AG09319 (cell line): ENCODE measurements at regions not wholly inside any gene's neighbourhood (a gene's known extent, or its start where the extent isn't known, plus 50 kb on each side); places are given as distances from the start of the nearest gene placed in this dataset.
"Not testable (repeated sequence)": the region's sequence is repeated elsewhere in the genome, so short reads cannot be mapped to it uniquely, and the experiment has no call there.

Experiments
- DNase-seq: peaks from one replicate; pipeline ENCODE4 v3.0.0-alpha.2; 2010; ENCODE audit warnings: low read depth; ENCODE audit errors: extremely low read depth
- CTCF ChIP-seq: IDR thresholded peaks from 2 replicates; pipeline ENCODE4 v1.5.1; 2011; ENCODE audit warnings: low read depth, mild to moderate bottlenecking, inconsistent platforms, low read length, moderate library complexity

DNA sequence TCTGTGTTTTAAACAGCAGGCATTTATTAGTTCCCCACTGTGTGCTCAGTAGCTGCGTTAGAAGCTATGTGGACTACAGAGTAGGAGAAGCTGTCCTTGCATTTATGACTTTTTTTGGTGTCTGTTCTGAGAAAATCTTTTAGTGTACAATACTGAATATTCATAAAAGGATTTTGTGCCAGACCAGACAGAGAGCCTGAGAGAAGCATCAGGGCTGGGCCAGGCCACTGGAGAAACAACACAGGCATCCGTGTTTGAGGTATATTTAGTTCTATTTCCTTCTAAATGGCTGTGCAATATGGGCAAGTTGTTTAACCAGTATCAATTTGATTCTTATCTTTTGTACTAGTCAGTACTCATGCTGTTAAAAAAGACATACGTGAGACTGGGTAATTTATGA is 182.8 kb downstream of the SH2D4B start:
- no peak for DNase-seq
- TF ChIP-seq CTCF, result no peak

- not testable (repeated sequence) for DNase-seq
Measured at GRCh38 chr10:80728354-80728753, 190.7 kb downstream of the SH2D4B start.

- no peak for TF ChIP-seq CTCF
- no peak for DNase-seq
Measured at GRCh38 chr10:80729896-80730295, 192.2 kb downstream of the SH2D4B start.

DNA sequence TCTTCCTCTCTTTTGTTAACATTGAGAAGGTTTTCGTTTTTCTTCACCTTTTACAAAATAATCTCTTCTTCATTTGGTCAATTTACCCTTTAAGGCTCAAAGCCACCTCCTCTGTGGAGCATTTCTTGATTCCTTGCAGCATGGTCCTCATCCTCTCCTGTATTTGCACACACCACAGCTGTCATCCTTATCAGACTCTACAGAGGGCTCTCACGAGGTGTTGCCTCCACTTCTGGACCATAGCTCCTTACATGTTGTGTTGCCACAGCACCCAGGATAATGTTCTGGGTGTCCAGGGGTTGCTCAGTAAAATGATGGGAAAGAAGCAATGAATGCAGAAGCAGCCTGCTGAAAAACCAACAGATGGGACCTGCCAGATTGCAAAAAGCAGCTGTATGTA is 192.8 kb downstream of the SH2D4B start:
- no peak for DNase-seq
- no peak for TF ChIP-seq CTCF

DNA sequence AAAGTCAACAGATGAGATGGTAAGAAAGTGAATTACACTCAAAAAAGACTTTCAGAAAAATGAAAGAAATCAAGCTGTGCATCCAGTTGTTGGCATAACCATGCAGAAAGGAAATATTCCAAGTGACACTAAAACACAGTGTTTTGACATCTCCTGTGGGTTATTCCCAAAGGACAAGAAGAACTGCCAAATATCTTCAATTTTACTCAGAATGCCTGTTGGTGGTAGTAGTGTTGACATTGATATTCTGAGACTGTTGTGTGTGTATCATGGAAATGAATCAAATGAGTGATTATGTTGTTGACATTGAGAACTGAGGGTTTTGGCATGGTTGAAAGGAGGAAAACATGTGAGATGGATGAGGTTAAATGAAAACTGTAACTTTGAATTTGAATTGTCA is 196.9 kb downstream of the SH2D4B start:
- no peak for DNase-seq
- no peak for TF ChIP-seq CTCF

GRCh38 chr10:80737209-80737608 is 199.5 kb downstream of the SH2D4B start:
- no peak for TF ChIP-seq CTCF

GRCh38 chr10:80739328-80739727 is 201.6 kb downstream of the SH2D4B start:
- TF ChIP-seq CTCF, result no peak

More at GRCh38 chr10:80737209-80737608, 199.5 kb downstream of the SH2D4B start:
- no peak for DNase-seq

GRCh38 chr10:80739963-80740715 is 202.4 kb downstream of the SH2D4B start:
- no peak for DNase-seq
- no peak for TF ChIP-seq CTCF

More at GRCh38 chr10:80739328-80739727, 201.6 kb downstream of the SH2D4B start:
- DNase-seq, result no peak
